HG03280 (cell line): ENCODE measurements at regions not wholly inside any gene's neighbourhood (a gene's known extent, or its start where the extent isn't known, plus 50 kb on each side); places are given as distances from the start of the nearest gene placed in this dataset.
"Not testable (repeated sequence)": the region's sequence is repeated elsewhere in the genome, so short reads cannot be mapped to it uniquely, and the experiment has no call there.

Experiments used
- ATAC-seq: cut with Tn5 transposase; IDR thresholded peaks from one replicate; pipeline ENCODE4 v1.9.1; 2021; ENCODE audit warnings: mild to moderate bottlenecking, moderate library complexity; ENCODE audit not compliant: unreplicated experiment

- no peak for ATAC-seq
Observed at GRCh38 chr7:153920126-153920525, 132.1 kb upstream of the DPP6 start.

- no peak for ATAC-seq
Observed at GRCh38 chr7:153920897-153921296, 131.3 kb upstream of the DPP6 start.

GRCh38 chr7:153921408-153921807 lies 130.8 kb upstream of the DPP6 start:
- no peak for ATAC-seq

- ATAC-seq: no peak
Observed at GRCh38 chr7:153930696-153931095, 121.5 kb upstream of the DPP6 start.

GRCh38 chr7:153934048-153934447 lies 118.2 kb upstream of the DPP6 start:
- no peak for ATAC-seq

- no peak for ATAC-seq
Observed at GRCh38 chr7:153934629-153935028, 117.6 kb upstream of the DPP6 start.

- ATAC-seq: no peak
Observed at GRCh38 chr7:153935095-153935494, 117.1 kb upstream of the DPP6 start.

- no peak for ATAC-seq
Observed at GRCh38 chr7:153938451-153938850, 113.7 kb upstream of the DPP6 start.

GRCh38 chr7:153939177-153939576 lies 113.0 kb upstream of the DPP6 start:
- ATAC-seq: no peak

- no peak for ATAC-seq
Observed at GRCh38 chr7:153939654-153940053, 112.5 kb upstream of the DPP6 start.

- no peak for ATAC-seq
Observed at GRCh38 chr7:153941061-153941460, 111.1 kb upstream of the DPP6 start.

- no peak for ATAC-seq
Observed at GRCh38 chr7:153942036-153942435, 110.2 kb upstream of the DPP6 start.

- ATAC-seq: no peak
Observed at GRCh38 chr7:153943457-153943856, 108.7 kb upstream of the DPP6 start.

GRCh38 chr7:153943861-153944260 lies 108.3 kb upstream of the DPP6 start:
- no peak for ATAC-seq

- ATAC-seq: no peak
Observed at GRCh38 chr7:153948060-153948459, 104.1 kb upstream of the DPP6 start.

- ATAC-seq: no peak
Observed at GRCh38 chr7:153951316-153951715, 100.9 kb upstream of the DPP6 start.

GRCh38 chr7:153954477-153954876 lies 97.7 kb upstream of the DPP6 start:
- no peak for ATAC-seq

- ATAC-seq: not testable (repeated sequence)
Observed at GRCh38 chr7:153957677-153958076, 94.5 kb upstream of the DPP6 start.

GRCh38 chr7:153958381-153958780 lies 93.8 kb upstream of the DPP6 start:
- not testable (repeated sequence) for ATAC-seq

GRCh38 chr7:153958789-153959188 lies 93.4 kb upstream of the DPP6 start:
- not testable (repeated sequence) for ATAC-seq

GRCh38 chr7:153964481-153965112 lies 87.6 kb upstream of the DPP6 start:
- ATAC-seq: not testable (repeated sequence)

- ATAC-seq: not testable (repeated sequence)
Observed at GRCh38 chr7:153969016-153969415, 83.2 kb upstream of the DPP6 start.

- not testable (repeated sequence) for ATAC-seq
Observed at GRCh38 chr7:153974603-153975002, 77.6 kb upstream of the DPP6 start.
